Sigmoid colon (tissue), 3 donors: ENCODE measurements at regions not wholly inside any gene's neighbourhood (a gene's known extent, or its start where the extent isn't known, plus 50 kb on each side); places are given as distances from the start of the nearest gene placed in this dataset.

Experiments
- CTCF ChIP-seq, 4 experiments: fragments of 450-650 bp in 3 of 4; fragments of 200-600 bp in 1 of 4; IDR thresholded peaks; one replicate each; pipeline ENCODE4 v1.5.1; 2016 to 2019; ENCODE audit warnings: antibody characterized with exemption in 4 of 4, mild to moderate bottlenecking in 3 of 4, moderate library complexity in 2 of 4
- POLR2A ChIP-seq, 2 donors: fragments of 450-650 bp; IDR thresholded peaks; one replicate each; pipeline ENCODE4 v1.6.1; 2016; ENCODE audit warnings: antibody characterized with exemption in 2 of 2, mild to moderate bottlenecking in 2 of 2, moderate library complexity in 2 of 2

- no peak for TF ChIP-seq POLR2A (IDR thresholded peaks at IDR 0.05)
- no peak for TF ChIP-seq CTCF (IDR thresholded peaks at IDR 0.05)
Observed at GRCh38 chr13:111855191-111855590, 211.8 kb upstream of the SOX1 start.
